CD1c-positive myeloid dendritic cell (primary cell): ENCODE measurements at regions not wholly inside any gene's neighbourhood (a gene's known extent, or its start where the extent isn't known, plus 50 kb on each side); places are given as distances from the start of the nearest gene placed in this dataset.
"Not testable (repeated sequence)": the region's sequence is repeated elsewhere in the genome, so short reads cannot be mapped to it uniquely, and the experiment has no call there.

ENCODE experiments used
- DNase-seq: peaks from one replicate; pipeline ENCODE4 v3.0.0-alpha.2; 2016; ENCODE audit errors: extremely low spot score

DNA sequence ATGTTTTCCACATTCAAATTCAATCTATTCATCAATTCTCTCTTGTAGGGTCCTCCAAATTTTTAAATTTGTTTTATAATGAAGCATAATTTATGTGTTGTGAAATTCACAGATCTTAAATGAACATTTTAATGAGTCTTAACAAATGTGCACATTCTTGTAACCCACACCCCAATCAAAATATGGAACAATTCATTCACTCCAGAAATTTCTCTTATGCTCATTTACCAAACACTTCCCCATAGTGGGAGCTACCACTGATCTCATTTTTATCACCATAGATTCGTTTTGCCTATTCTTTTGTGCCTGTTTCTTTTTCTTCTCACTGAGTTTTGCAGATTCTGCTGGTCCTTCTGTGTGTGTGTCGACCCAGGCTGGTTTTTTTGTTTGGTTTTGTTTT, 664.1 kb downstream of the EFNB2 start:
- no peak for DNase-seq

- DNase-seq, result no peak
Observed at GRCh38 chr13:105863300-105863920, 672.1 kb downstream of the EFNB2 start.

- DNase-seq, result no peak
Observed at GRCh38 chr13:105848494-105848893, 687.0 kb downstream of the EFNB2 start.

DNA sequence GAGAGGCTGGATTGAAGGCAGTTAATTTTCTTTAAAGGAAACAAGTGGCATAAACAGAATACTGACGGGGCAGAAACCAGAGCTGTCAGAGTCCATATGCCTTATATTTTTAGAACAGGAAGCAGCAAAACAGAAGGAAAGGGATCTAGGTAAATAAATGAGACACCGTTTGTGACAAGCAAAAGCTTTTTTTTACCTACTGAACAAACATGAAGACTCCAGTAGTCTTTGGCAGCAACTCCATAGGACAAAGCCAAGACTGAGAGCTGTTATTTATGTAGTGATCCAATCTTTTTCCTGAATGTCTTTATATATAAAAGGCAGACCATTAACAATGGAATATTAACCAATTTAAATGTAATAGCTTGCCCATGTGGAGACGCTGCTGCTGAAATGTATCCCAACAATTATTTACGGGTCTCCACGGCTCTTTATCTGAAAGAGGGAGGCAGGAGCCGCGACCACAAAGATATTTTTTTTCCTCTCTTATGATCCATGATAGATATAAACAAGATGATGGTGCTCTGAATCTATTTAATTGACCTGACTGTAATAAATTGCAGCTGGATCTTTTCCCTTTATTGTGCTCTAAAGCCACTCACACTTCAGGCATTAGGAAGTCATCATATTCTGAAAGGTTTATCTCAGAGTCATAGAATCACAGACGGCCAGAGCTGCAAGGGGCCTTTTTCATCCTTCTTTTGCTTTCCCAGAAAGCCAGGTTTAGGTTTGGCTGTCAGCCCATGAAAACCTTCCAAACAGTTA, 687.8 kb downstream of the EFNB2 start:
- DNase-seq, result no peak

- no peak for DNase-seq
Observed at GRCh38 chr13:105846923-105847322, 688.5 kb downstream of the EFNB2 start.

DNA sequence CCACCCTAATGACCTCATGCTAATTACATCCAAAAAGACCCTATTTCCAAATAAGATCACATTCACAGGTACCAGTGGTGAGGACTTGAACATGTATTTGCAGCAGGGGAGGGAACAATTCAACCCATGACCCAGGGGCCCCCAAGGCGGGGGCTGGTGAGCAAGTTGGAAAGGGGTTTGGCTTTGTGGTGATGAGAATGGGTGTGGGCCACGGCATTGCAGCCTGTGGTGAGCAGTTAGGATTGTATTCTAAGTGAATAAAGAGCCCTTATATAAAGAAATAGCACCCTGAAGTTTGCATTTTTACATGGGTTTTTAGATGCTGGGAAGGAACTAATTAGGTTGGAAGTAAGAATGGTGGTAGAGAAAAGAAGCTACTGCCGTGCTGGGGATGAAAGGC, 694.2 kb downstream of the EFNB2 start:
- no peak for DNase-seq

GRCh38 chr13:105838231-105838630, 697.2 kb downstream of the EFNB2 start:
- DNase-seq, result no peak

GRCh38 chr13:105837295-105837694, 698.2 kb downstream of the EFNB2 start:
- not testable (repeated sequence) for DNase-seq

GRCh38 chr13:105830821-105831220, 704.6 kb downstream of the EFNB2 start:
- DNase-seq, result no peak

GRCh38 chr13:105827111-105827809, 708.2 kb downstream of the EFNB2 start:
- no peak for DNase-seq

DNA sequence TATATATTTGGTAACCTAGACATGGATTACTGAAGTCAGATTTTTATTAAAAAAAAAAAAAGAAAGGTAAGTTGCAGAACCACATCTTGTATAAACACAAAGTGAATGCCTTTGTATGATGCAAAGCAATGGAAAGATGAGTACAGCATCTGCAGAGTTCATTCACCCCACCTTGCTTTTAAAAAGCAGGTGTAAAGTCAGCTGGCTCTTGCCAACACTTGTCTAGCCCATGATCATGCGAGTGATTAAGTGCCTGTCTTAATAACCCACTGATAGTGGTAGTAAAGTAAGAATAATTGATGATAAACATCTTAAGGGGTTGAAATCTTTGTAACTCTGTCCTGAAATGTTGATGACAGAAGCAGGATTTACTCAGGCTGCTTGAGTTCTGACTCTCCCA, 710.4 kb downstream of the EFNB2 start:
- no peak for DNase-seq

DNA sequence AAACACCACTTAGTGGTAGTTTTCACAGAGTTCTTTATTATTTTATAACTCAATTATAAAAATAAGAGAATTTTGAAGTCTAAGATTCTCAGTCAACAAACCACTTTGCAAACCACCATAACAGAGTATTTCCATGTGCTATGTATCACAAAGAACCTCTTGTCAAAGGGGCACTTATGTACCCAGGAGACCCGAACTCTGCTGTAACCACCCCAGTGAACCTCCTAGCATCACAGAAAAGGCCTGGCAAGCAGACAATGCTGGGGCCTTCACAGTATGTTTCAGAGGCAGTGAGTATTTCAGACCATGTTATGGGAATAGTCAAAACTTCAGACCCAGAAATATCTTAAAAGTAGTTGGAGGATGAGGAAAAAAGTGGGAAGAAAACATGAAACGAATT, 714.1 kb downstream of the EFNB2 start:
- DNase-seq, result no peak

DNA sequence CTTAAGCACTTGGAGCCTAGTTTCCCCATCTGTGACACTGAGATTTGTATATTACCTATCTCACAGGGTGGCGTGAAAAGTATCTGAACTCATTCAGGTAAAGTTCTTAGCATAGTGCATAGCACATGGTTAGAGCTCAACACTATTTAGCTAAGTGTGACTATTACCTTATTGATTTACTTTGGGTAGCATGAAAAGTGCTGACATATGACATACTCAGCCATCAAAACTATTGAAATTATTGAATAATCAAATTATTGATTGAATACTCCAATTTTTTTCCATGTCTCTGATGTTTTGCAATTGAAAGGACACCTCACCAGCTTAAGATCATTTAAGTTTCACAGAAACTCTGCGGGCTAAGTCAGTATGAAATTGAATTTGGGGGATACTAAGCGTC, 715.0 kb downstream of the EFNB2 start:
- DNase-seq, result no peak

- DNase-seq, result no peak
Observed at GRCh38 chr13:105817498-105817897, 718.0 kb downstream of the EFNB2 start.

- DNase-seq, result no peak
Observed at GRCh38 chr13:105816994-105817393, 718.5 kb downstream of the EFNB2 start.

GRCh38 chr13:105814902-105815250, 720.6 kb downstream of the EFNB2 start:
- no peak for DNase-seq

GRCh38 chr13:105814219-105814901, 721.1 kb downstream of the EFNB2 start:
- DNase-seq, result no peak

GRCh38 chr13:105806628-105806920, 728.9 kb downstream of the EFNB2 start:
- DNase-seq, result no peak

GRCh38 chr13:105805892-105806627, 729.4 kb downstream of the EFNB2 start:
- no peak for DNase-seq

DNA sequence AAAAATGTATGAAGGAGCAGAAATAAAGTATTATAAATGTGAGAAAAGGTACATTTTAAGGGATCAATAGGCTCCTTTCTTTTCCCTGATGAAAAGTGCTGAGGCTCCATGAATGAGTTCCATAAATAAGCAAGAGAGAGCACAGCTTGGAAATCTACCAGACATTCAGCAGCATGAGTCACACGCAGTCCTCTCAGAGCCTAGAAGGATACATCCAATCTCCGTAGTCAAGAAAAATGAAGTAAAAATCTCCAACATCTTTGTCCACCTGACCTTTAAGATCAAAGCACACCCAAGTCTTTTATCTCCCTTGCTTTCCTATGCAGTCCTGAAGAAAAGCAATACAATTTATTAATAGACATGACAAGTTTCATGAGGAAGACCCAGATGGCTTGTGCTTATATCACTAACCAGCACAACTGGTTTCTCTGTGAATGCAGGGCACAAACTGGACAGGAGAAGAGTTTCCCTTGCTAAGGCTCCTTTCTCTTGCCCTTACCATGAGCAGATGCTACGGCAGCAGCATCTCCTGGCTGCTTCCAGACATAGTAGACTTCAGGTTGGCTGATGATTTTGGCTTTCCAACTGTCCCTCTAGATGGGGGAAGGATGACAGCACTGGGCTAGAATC, 730.8 kb downstream of the EFNB2 start:
- DNase-seq, result no peak

- no peak for DNase-seq
Observed at GRCh38 chr13:105799155-105799554, 736.3 kb downstream of the EFNB2 start.

DNA sequence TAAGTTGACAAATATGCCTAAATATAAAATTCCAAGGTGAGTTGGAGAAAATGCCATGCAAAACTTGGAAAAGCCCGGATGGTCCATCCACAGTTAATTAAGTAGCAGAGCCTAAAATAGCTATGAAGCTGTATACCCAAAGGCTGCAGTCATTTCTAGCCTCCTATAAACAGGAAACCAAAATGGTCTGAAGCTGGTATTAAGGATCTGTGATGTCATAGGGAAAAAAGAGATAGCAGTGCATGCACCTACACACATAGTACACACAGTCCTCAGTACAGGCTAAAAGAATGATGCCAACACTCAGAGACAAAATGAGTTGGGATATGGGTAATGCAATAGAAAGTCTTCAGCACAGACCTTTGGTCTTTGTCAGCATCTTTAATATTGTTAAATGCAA, 736.9 kb downstream of the EFNB2 start:
- no peak for DNase-seq
